Heart left ventricle (tissue), 16 donors: ENCODE measurements at regions not wholly inside any gene's neighbourhood (a gene's known extent, or its start where the extent isn't known, plus 50 kb on each side); places are given as distances from the start of the nearest gene placed in this dataset.

Source experiments
- ATAC-seq, 4 donors: fragments of 200-7000 bp; cut with Tn5 transposase; one replicate each; pipeline ENCODE4 v1.9.1; 2020 to 2022; ENCODE audit warnings: moderate library complexity in 4 of 4, mild to moderate bottlenecking in 3 of 4, moderate number of reproducible peaks in 1 of 4
- DNase-seq, 5 donors: peaks; one replicate each; pipeline ENCODE4 v3.0.0-alpha.2; 2020
- H3K27ac ChIP-seq, 12 donors: fragments of 200-600 bp; sonication (generic) in 4 of 12; one replicate each; pipeline versions ENCODE4 v1.5.0 to v1.8.0; 2016 to 2022; ENCODE audit warnings: mild to moderate bottlenecking in 2 of 12
- H3K27me3 ChIP-seq, 9 donors: fragments of 200-600 bp; sonication (generic) in 2 of 9; one replicate each; pipeline versions ENCODE4 v1.5.1 to v1.8.0; 2016 to 2022; ENCODE audit warnings: mild to moderate bottlenecking in 3 of 9
- H3K36me3 ChIP-seq, 9 donors: fragments of 200-600 bp; sonication (generic) in 2 of 9; one replicate each; pipeline versions ENCODE4 v1.5.0 to v1.8.0; 2018 to 2022; ENCODE audit warnings: mild to moderate bottlenecking in 2 of 9
- H3K4me1 ChIP-seq, 12 donors: fragments of 200-600 bp; sonication (generic) in 4 of 12; one replicate each; pipeline versions ENCODE4 v1.5.0 to v1.8.0; 2016 to 2022; ENCODE audit warnings: mild to moderate bottlenecking in 3 of 12
- H3K4me3 ChIP-seq, 12 donors: fragments of 200-600 bp; sonication (generic) in 4 of 12; one replicate each; pipeline versions ENCODE4 v1.5.0 to v1.8.0; 2017 to 2022; ENCODE audit warnings: mild to moderate bottlenecking in 9 of 12, moderate library complexity in 4 of 12
- H3K9me3 ChIP-seq, 12 donors: fragments of 200-600 bp; sonication (generic) in 4 of 12; one replicate each; pipeline versions ENCODE4 v1.5.0 to v1.8.0; 2016 to 2022; ENCODE audit warnings: mild to moderate bottlenecking in 1 of 12
- CTCF ChIP-seq, 12 donors: fragments of 200-600 bp; sonication (generic) in 4 of 12; IDR thresholded peaks; one replicate each; pipeline versions ENCODE4 v1.5.0 to v1.8.0; 2018 to 2022; ENCODE audit warnings: antibody characterized with exemption in 12 of 12, mild to moderate bottlenecking in 5 of 12
- POLR2A ChIP-seq, 2 donors: fragments of 450-650 bp; IDR thresholded peaks; one replicate each; pipeline ENCODE4 v1.6.1; 2017; ENCODE audit warnings: antibody characterized with exemption in 2 of 2, mild to moderate bottlenecking in 2 of 2, moderate library complexity in 2 of 2
- WGBS, 4 donors: extraction: QIAGEN DNeasy Blood & Tissue Kit in 2 of 4; methylation state at CpG; one replicate each; pipeline versions ENCODE4 v1.1.5 to v1.1.7; 2013 to 2018; 5-methylcytosine and 5-hydroxymethylcytosine counted together
- intact Hi-C, 10 donors: fragments of 100-400 bp; cut with DNase I; formaldehyde crosslinking; loops; one replicate each; pipeline versions ENCODE4 v1.11.1 to v1.14.2; 2022
- donor health status: ischemic (EF 13 %, LVEDD 7.1; RV severe dilation, severe dysfunction).
- donor health status: healthy with polysubstance abuse.
- donor health status: DM: no; HTN: yes; CAD: no.
- donor health status: DM: no; HTN: no; CAD: no.
- donor health status: ischemic (EF 25% LVEDD 6.9; RV normal size, moderate dysfunction).
- donor health status: ischemic (EF 25% LVEDD 5.7; RV mildly dilated, moderate dysfunction).
- donor health status: healthy.
- donor health status: DM: yes; HTN: yes; CAD: no.
- donor health status: ischemic (EF 35%, LVEDD 5.7; RV mildly dilated, moderate dysfunction).
- donor health status: nonischemic (EF 11% LVEDD 7.7; RV severe dilation, severe dysfunction).
- donor health status: DM: yes; HTN: yes; CAD: no.
- donor health status: PGD.
- donor health status: ischemic (EF 29% LVEDD 5.4; RV normal size, mild dysfunction).
- donor health status: nonischemic (EF 23%, LVEDD 6.1; RV moderate dilation, normal function).

GRCh38 chr20:62542862-62543261, 67.1 kb upstream of the GATA5 start:
- TF ChIP-seq POLR2A (IDR thresholded peaks at IDR 0.05) (no peak), CTCF (IDR thresholded peaks at IDR 0.05) (no peak)
- intact Hi-C loops, result no loop called here
- Histone ChIP-seq H3K27ac (no peak overlapping the region), H3K4me3 (no peak overlapping the region), H3K9me3 (peaks cover 0 to 6% (median 0%) of the 10 kb centered on the region in 12 donors), H3K27me3 (peaks cover 0 to 5% (median 0%) of the 10 kb centered on the region in 9 donors), H3K36me3 (peaks cover 0 to 6% (median 0%) of the 10 kb centered on the region in 9 donors), H3K4me1 (peaks cover 0 to 8% (median 0%) of the 10 kb centered on the region in 12 donors)
- no peak for ATAC-seq
- DNase-seq, result no peak
- WGBS, 4 donors, result 51 to 74% (median 67%) methylated on average over 9 to 14 of the region's 14 CpGs

- 64 to 72% (median 65%) methylated on average over 25 to 27 of the region's 27 CpGs for whole genome bisulfite sequencing, 4 donors
- H3K27me3 ChIP-seq, result peaks cover 0 to 5% (median 0%) of the 10 kb centered on the region in 9 donors
- ATAC-seq (peak in 1 of 4 donors; percentile 21), DNase-seq (no peak)
- no peak overlapping the region for H3K4me3 ChIP-seq
- H3K9me3 ChIP-seq, result peaks cover 0 to 6% (median 0%) of the 10 kb centered on the region in 12 donors
- intact Hi-C loops, result no loop called here
- peaks cover 0 to 11% (median 0%) of the 10 kb centered on the region in 12 donors for H3K4me1 ChIP-seq
- no peak overlapping the region for H3K27ac ChIP-seq
- peaks cover 0 to 6% (median 0%) of the 10 kb centered on the region in 9 donors for H3K36me3 ChIP-seq
- no peak for TF ChIP-seq POLR2A (IDR thresholded peaks at IDR 0.05)
- TF ChIP-seq CTCF (IDR thresholded peaks at IDR 0.05), result no peak
Measured at GRCh38 chr20:62543470-62544302, 67.9 kb upstream of the GATA5 start.

GRCh38 chr20:62544505-62545055, 68.8 kb upstream of the GATA5 start:
- intact Hi-C loops, result no loop called here
- peaks cover 0 to 6% (median 0%) of the 10 kb centered on the region in 9 donors for H3K36me3 ChIP-seq
- H3K4me3 ChIP-seq, result no peak overlapping the region
- H3K4me1 ChIP-seq, result peaks cover 0 to 18% (median 6%) of the 10 kb centered on the region in 12 donors
- peaks cover 0 to 6% (median 0%) of the 10 kb centered on the region in 12 donors for H3K9me3 ChIP-seq
- peaks cover 0 to 14% (median under 1%) of the 10 kb centered on the region in 9 donors for H3K27me3 ChIP-seq
- TF ChIP-seq POLR2A (IDR thresholded peaks at IDR 0.05) (no peak), CTCF (IDR thresholded peaks at IDR 0.05) (no peak)
- ATAC-seq (no peak), DNase-seq (no peak)
- WGBS, 4 donors, result 85 to 94% (median 93%) methylated on average over 9 of the region's 9 CpGs
- no peak overlapping the region for H3K27ac ChIP-seq

- Histone ChIP-seq H3K4me3 (no peak overlapping the region), H3K36me3 (peaks cover 0 to 6% (median 0%) of the 10 kb centered on the region in 9 donors), H3K27ac (no peak overlapping the region), H3K4me1 (peaks cover 0 to 25% (median 7%) of the 10 kb centered on the region in 12 donors), H3K27me3 (peaks cover 0 to 21% (median 7%) of the 10 kb centered on the region in 9 donors), H3K9me3 (peaks cover 0 to 6% (median 0%) of the 10 kb centered on the region in 12 donors)
- no peak for TF ChIP-seq POLR2A (IDR thresholded peaks at IDR 0.05)
- TF ChIP-seq CTCF (IDR thresholded peaks at IDR 0.05), result no peak
- intact Hi-C loops, result no loop called here
- no peak for ATAC-seq
- WGBS, 4 donors, result 94 to 96% (median 95%) methylated on average over 10 to 17 of the region's 17 CpGs
- no peak for DNase-seq
Measured at GRCh38 chr20:62545271-62545670, 69.5 kb upstream of the GATA5 start.
